Cerebellar cortex (tissue), 1 donor: ENCODE measurements at regions not wholly inside any gene's neighbourhood (a gene's known extent, or its start where the extent isn't known, plus 50 kb on each side); places are given as distances from the start of the nearest gene placed in this dataset.

ENCODE experiments used
- DNase-seq: peaks from one replicate; pipeline ENCODE4 v3.0.0-alpha.2; 2015; ENCODE audit warnings: low spot score

DNA sequence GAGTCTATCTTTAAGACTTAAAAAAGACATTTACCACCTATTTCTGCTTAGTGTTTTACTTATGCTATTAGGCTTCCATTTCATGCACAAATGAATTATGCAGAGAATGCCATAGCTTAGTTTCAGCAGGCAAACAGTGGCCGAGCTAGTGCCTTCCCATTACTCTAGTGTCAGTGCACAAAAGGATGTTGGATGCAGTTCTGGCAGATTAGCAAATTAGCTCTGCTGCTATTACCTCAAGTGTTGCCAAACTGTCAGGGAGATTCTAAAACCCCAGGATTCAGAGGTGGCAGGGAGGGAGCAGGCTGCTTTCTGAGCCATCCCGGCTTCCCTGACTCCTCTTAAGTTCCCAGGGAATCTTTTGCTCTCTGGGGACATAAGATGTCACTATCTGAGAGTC lies 209.4 kb upstream of the NCAM1 start:
- peak; percentile 51 for DNase-seq

GRCh38 chr11:112752563-112752962 lies 208.7 kb upstream of the NCAM1 start:
- DNase-seq: no peak

DNA sequence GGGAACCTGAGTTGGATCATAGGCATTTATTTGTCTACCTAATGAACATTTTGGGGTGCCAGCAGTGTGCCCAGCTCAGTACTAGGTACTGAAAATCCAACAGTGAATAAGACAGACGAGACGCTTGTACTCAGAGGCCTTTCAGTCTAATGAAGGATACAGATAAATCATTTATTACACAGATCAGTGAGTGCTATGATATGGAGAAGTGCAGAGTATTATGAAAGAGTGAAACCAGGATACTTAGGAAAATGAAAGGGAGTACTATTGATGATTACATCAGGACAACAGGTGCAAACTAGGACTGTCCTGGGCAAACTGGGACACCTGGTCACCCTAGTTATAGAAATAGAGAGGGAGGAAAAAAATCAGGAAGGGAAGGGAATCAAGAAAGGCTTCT lies 207.5 kb upstream of the NCAM1 start:
- DNase-seq: no peak

DNA sequence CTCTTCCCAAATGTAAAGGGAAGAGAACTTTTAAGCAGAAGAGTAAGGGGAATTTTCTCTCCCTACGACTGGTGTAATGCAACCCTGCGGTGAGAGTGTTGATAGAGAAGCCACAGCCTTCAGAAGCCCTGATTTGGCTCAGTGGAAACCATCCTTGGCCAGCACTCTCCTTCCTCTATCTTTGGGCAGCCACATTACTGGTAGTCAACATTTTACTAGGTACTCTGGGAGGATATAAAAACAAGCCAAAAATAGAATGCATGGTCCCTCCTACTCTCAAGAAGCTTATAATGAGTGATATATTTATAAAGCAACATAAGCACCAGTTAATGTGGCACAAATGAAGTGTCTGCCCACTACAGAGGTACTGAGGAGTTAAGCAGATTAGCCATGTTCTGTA lies 201.8 kb upstream of the NCAM1 start:
- DNase-seq: no peak

- DNase-seq: no peak
Measured at GRCh38 chr11:112760396-112761059, 200.7 kb upstream of the NCAM1 start.

DNA sequence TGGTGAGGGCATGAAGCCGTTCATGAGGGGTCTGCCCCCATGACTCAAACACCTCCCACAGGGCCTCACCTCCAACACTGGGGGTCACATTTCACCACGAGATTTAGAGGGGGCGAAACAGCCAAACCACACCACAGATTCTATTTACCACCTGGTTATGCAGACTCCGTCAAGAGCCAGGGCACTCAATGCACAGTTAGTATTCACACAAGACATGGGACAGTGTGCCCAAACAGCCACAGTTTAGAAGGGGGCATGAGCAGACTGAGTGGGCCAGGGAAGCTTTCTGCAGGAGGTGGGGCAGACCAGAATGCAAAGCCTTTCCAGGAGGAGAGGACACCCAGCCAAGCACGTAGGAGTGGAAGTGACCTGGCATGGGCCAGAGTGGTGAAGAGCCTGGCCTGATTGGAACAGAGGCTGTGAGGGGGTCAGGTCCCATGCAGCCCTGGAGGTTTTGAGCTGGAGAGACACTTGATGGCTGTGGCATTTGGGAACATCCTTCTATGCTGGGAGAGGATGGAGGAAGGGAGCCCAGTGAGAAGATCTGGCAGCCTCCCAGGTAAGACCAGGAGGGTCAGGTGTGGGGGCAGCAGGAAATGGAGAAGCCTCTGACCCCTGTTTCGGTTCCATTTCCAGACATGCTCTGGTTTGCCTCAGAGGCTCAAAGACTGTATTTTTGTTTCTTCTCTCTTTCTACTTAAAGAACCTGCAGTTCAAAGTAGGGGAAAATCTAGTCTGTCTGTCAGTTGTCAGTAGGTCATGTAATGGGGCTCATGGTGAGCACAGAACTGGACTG lies 199.1 kb upstream of the NCAM1 start:
- DNase-seq: no peak

DNA sequence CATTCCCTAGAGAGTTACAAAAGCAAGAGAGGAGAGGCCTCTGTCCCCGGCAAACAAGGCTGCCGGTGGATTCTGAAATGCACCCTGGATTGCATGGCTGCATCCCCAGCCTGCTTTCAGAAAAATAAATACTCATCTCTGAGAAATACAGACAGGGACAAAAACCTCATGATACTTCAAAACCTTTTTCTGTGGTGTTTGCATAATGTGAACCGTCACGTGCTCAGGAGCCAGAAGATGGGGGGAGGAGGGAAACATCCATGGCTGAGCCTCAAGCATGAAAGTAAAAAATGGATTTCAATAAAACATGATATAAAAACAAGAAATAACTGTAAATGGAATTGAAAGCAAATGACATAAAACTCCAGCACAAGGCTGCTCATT lies 198.5 kb upstream of the NCAM1 start:
- DNase-seq: no peak

- DNase-seq: no peak
Measured at GRCh38 chr11:112765337-112765736, 195.9 kb upstream of the NCAM1 start.

DNA sequence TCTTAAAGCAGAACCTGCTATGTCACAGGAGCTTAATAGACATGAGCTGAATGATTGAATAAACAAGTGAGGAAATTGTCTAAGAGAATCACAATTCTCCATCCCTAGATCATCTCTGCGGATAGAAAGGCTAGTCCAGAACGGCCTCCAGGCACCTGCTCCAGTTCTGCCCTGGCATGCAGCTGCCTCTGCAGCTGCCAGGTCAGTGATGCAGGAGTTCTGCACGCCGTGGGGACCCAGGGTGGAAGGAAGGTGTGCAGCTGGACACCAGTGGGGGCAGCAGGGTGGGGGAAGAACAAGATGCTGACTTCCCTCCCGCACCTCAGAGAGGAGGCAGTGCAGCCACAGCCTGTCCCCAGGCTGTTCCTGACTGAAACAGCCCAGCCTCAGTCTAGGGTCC lies 192.1 kb upstream of the NCAM1 start:
- DNase-seq: no peak

- no peak for DNase-seq
Measured at GRCh38 chr11:112769584-112769983, 191.6 kb upstream of the NCAM1 start.

DNA sequence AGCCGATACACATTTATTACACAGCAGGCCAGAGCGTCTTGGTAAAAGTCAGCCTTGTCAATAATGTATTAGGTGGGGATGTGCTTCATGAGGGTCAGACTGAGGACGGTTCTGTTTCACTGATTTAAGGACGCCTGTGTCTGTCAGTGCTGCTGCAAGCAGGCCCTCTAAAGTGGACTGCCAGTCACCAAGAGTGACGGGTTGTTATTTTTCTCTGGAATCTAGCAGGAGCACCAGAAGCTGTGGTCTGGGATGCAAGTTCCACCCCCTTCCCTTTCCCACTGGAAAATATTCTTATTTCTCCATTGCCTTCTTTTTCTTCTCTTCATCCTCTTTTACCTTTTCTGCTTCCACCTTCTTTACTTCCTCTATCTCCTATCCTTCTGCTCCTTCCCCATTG lies 191.2 kb upstream of the NCAM1 start:
- no peak for DNase-seq

- no peak for DNase-seq
Measured at GRCh38 chr11:112770487-112770886, 190.7 kb upstream of the NCAM1 start.

GRCh38 chr11:112771851-112772250 lies 189.4 kb upstream of the NCAM1 start:
- no peak for DNase-seq

- DNase-seq: no peak
Measured at GRCh38 chr11:112773264-112773663, 188.0 kb upstream of the NCAM1 start.

DNA sequence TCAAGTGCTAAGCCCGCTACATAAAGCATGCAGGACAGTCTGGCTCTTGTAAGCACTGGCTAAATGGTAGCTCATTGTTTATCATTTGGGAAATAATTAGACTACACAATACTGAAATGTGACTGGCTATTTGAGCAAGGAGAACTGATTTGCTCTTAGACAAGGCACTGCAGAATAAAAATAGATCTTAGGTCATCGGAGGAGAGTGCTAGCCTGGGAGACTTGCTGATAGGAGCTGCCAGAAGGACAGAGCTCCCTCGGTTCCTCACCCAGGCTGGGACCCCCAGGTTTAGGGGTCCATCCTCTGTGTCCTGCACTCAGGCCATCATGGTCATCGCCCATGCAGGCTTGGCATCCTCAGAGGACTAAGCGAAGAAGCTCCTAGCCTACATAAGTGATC lies 184.4 kb upstream of the NCAM1 start:
- DNase-seq: no peak

DNA sequence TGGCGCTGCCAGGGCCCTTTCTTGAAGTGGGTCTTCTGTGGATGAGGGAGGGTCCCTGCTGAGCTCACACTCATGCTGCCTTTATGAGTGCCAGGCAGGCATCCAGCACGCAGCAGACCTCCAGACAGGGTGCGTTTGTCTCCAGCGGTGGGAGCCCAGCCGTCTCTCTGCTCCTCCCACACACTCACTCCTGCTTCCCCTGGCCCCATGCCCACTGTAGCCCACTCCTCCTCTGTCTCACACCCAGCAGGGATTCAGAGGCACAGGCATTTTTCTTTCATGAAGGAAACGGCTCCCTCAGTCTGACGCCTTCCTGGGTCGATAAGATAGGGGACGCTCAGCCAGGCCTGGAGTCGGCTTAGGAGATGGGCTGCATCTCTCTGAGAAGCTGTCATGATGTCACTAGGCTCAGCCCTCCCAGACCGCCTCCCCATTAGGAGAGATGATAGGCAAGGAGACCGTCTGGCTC lies 183.9 kb upstream of the NCAM1 start:
- no peak for DNase-seq

DNA sequence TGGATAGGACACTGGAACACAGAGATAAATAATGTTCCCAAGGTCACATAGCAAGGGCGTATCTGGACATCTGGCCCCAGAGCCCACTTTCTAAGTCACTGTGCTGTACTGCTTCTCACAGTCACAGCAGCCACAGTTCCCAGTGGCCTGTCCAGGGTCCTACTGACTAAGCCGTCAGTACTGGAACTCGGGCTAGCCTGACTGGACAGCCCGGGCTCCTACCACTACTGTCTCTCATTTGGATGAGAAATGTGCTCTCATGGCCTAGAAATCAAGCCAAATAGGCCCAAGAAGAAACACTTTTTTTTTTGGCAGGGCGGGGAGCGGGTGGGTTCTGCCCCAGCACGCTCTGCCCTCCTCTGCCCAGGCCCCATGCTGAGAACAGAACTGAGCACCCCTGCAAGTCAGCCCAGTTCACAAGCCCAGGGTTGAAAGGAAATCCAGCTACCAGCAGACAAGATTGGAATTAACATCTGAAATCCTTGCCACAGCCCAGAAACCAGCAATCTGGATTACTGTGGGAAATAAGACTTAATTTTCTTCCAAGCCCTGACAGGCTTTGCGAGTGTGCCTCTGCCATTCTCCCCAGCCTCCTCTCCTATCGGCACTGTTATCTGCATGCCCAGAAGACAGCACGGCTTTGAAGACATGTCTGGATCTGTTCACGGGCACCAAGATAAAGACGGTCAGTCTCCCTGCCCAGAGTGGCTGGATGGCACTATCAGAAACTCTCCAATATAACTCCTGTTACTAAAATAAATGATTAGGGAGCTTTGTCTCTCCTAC lies 182.9 kb upstream of the NCAM1 start:
- no peak for DNase-seq

GRCh38 chr11:112778877-112779266 lies 182.3 kb upstream of the NCAM1 start:
- no peak for DNase-seq

- DNase-seq: no peak
Measured at GRCh38 chr11:112780351-112781087, 180.7 kb upstream of the NCAM1 start.

GRCh38 chr11:112783945-112784322 lies 177.3 kb upstream of the NCAM1 start:
- no peak for DNase-seq

- peak; percentile 53 for DNase-seq
Measured at GRCh38 chr11:112784323-112785073, 176.7 kb upstream of the NCAM1 start.
